ENCODE measurements at regions not wholly inside any gene's neighbourhood (a gene's known extent, or its start where the extent isn't known, plus 50 kb on each side); places are given as distances from the start of the nearest gene placed in this dataset.

DNA sequence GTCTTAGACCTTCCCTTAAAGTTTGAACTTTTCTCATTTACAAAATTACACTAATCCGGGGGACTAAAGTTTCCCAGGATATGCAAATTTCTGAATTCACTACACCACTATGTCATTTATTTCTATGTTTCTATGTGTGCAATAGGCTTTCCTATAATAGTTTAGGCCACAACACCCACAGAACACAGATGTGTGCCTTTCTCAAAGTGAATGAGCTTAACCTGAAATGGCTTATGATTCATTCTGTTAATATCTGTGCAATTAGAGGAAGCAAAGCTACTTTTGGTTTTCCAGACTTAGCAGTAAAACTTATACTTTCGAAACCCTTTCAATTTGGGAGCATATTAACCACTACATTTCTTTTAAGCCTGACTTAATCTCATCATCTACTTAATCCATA, 748.1 kb downstream of the GBE1 start:
- TF ChIP-seq, protein P1, sequence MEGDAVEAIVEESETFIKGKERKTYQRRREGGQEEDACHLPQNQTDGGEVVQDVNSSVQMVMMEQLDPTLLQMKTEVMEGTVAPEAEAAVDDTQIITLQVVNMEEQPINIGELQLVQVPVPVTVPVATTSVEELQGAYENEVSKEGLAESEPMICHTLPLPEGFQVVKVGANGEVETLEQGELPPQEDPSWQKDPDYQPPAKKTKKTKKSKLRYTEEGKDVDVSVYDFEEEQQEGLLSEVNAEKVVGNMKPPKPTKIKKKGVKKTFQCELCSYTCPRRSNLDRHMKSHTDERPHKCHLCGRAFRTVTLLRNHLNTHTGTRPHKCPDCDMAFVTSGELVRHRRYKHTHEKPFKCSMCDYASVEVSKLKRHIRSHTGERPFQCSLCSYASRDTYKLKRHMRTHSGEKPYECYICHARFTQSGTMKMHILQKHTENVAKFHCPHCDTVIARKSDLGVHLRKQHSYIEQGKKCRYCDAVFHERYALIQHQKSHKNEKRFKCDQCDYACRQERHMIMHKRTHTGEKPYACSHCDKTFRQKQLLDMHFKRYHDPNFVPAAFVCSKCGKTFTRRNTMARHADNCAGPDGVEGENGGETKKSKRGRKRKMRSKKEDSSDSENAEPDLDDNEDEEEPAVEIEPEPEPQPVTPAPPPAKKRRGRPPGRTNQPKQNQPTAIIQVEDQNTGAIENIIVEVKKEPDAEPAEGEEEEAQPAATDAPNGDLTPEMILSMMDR (IDR thresholded peaks at IDR 0.05): no peak
- TF ChIP-seq POLR2A (IDR thresholded peaks at IDR 0.05) (no peak), POLR2AphosphoS5 (IDR thresholded peaks at IDR 0.05) (no peak)

Measured in prostate gland (tissue), 2 donors.